ENCODE measurements at regions not wholly inside any gene's neighbourhood (a gene's known extent, or its start where the extent isn't known, plus 50 kb on each side); places are given as distances from the start of the nearest gene placed in this dataset.

- no peak for TF ChIP-seq ZNF70 (CRISPR knock-in tag; IDR thresholded peaks at IDR 0.05)
- no peak for TF ChIP-seq ESRRG (CRISPR knock-in tag; IDR thresholded peaks at IDR 0.05)
- no peak for TF ChIP-seq ZNF8 (CRISPR knock-in tag; IDR thresholded peaks at IDR 0.05)
- no peak for TF ChIP-seq CSDC2 (CRISPR knock-in tag; IDR thresholded peaks at IDR 0.05)
- no peak for TF ChIP-seq OSR1 (CRISPR knock-in tag; IDR thresholded peaks at IDR 0.05)
- TF ChIP-seq, protein P1, sequence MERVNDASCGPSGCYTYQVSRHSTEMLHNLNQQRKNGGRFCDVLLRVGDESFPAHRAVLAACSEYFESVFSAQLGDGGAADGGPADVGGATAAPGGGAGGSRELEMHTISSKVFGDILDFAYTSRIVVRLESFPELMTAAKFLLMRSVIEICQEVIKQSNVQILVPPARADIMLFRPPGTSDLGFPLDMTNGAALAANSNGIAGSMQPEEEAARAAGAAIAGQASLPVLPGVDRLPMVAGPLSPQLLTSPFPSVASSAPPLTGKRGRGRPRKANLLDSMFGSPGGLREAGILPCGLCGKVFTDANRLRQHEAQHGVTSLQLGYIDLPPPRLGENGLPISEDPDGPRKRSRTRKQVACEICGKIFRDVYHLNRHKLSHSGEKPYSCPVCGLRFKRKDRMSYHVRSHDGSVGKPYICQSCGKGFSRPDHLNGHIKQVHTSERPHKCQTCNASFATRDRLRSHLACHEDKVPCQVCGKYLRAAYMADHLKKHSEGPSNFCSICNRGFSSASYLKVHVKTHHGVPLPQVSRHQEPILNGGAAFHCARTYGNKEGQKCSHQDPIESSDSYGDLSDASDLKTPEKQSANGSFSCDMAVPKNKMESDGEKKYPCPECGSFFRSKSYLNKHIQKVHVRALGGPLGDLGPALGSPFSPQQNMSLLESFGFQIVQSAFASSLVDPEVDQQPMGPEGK (CRISPR knock-in tag; IDR thresholded peaks at IDR 0.05; ENCODE audit: borderline replicate concordance), result no peak
- TF ChIP-seq PPARA (CRISPR knock-in tag; IDR thresholded peaks at IDR 0.05; ENCODE audit: borderline replicate concordance), result no peak
- no peak for TF ChIP-seq ISL1 (CRISPR knock-in tag; IDR thresholded peaks at IDR 0.05)
- no peak for TF ChIP-seq ARNTL (CRISPR knock-in tag; IDR thresholded peaks at IDR 0.05; ENCODE audit: borderline replicate concordance, low read depth)
These were observed 220.0 kb downstream of the NEDD1 start for GRCh38 chr12:97127061-97127460.

Measured in SK-N-SH treated with all-trans-retinoic acid at 6 μM for 48 hours (cell line).